ENCODE measurements at regions not wholly inside any gene's neighbourhood (a gene's known extent, or its start where the extent isn't known, plus 50 kb on each side); places are given as distances from the start of the nearest gene placed in this dataset.

DNA sequence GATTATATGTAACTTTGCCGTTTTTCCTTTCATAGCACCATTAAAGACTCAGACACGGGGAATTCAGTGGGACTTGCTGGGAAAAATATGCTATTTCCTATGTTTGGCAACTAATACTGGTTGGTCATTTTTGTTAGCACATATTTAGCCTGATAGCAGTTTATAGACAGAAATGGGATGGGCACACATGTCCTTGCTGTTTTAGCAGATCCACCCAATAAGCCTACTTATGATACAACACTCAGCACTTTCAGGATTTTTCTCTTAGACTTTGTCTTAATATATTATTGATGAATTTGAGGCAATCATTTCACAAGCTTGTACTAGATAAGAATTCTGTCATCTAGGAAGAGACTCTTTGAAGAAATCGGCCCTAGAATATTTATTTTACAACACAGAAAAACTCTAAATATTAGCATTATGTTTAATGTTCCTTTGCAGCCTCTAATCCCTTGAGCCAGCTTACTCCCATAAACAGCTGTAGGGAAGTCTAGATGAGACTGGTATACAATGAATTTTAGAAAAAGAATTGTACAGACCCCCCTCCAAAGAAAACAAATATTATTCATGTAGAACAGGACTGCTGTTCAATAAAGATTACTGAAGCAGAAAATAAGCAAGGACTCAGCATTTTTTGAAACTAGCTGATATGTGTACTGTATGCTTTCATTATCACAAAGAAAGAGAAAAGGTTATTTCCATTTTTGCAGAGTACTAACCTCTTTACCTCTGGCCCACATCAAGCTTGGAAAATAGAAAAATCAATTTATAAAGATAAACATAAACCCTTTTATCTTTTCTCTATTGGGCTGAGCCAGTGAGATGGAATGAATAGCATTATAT lies 656.8 kb upstream of the SGO1 start:
- TF ChIP-seq, protein P1, sequence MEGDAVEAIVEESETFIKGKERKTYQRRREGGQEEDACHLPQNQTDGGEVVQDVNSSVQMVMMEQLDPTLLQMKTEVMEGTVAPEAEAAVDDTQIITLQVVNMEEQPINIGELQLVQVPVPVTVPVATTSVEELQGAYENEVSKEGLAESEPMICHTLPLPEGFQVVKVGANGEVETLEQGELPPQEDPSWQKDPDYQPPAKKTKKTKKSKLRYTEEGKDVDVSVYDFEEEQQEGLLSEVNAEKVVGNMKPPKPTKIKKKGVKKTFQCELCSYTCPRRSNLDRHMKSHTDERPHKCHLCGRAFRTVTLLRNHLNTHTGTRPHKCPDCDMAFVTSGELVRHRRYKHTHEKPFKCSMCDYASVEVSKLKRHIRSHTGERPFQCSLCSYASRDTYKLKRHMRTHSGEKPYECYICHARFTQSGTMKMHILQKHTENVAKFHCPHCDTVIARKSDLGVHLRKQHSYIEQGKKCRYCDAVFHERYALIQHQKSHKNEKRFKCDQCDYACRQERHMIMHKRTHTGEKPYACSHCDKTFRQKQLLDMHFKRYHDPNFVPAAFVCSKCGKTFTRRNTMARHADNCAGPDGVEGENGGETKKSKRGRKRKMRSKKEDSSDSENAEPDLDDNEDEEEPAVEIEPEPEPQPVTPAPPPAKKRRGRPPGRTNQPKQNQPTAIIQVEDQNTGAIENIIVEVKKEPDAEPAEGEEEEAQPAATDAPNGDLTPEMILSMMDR (IDR thresholded peaks at IDR 0.05) = no peak
- no peak for TF ChIP-seq POLR2A (IDR thresholded peaks at IDR 0.05)
- DNase-seq = no peak
- Histone ChIP-seq H3K27me3 (no peaks in the 10 kb centered on the region), H3K27ac (no peak overlapping the region), H3K4me1 (no peaks in the 10 kb centered on the region), H3K4me3 (no peak overlapping the region), H3K9me3 (no peaks in the 10 kb centered on the region), H3K36me3 (no peaks in the 10 kb centered on the region)

DNA sequence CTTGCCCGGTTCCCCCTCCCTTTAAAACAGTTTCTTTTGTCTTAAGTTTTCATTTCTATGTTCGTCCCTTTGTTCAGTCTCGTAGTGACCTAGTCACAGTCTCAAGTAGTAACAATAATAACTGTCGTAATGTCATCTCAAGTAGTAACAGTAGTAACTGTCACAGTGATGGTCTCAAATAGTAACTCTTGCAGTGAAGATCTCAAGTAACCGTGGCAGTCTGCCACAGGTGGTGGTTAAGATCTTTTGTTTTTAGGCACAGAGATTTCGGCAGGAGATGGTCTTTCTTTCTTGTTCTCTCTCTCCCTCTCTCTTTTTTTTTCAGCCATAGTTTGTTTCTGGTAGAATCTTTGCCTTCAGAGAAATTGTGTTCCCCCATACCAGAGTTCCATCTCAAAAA lies 656.0 kb upstream of the SGO1 start:
- no peak for TF ChIP-seq POLR2A (IDR thresholded peaks at IDR 0.05)
- TF ChIP-seq, protein P1 (IDR thresholded peaks at IDR 0.05) = no peak
- no peaks in the 10 kb centered on the region for H3K27me3 ChIP-seq
- H3K27ac ChIP-seq = no peak overlapping the region
- H3K9me3 ChIP-seq = no peaks in the 10 kb centered on the region
- H3K36me3 ChIP-seq = no peaks in the 10 kb centered on the region
- no peaks in the 10 kb centered on the region for H3K4me1 ChIP-seq
- no peak for DNase-seq
- no peak overlapping the region for H3K4me3 ChIP-seq

DNA sequence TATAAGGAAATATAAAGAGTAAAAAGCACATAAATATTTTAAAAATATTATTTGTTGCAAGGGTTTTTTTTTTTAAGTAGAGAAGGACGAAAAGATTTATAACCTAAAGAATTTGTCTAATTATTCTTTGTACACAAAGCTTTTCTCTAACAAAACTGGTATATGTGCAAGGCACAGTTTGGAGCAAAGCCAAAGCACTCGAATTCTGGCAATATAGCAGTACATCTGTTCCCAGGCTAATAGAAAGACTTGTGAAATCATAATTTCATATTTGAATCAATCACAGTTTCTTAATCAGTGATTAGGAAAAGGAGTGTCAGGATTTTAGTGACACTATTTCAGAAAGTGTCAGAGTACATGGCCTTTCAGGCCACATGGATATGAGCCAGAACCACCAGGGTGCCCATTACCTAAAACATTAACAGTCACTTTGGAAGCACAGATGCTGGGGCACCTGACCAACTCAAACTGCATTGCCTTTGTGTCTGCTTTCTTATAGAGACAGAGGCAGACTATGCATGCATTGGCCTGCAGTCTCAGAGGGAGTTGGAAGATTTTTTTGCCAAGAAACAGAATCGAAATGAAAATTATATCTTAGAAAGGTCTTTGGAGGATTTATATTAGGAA lies 651.8 kb upstream of the SGO1 start:
- no peak for DNase-seq
- no peak for TF ChIP-seq POLR2A (IDR thresholded peaks at IDR 0.05)
- TF ChIP-seq, protein P1 (IDR thresholded peaks at IDR 0.05) = no peak
- Histone ChIP-seq H3K27ac (no peak overlapping the region), H3K9me3 (no peaks in the 10 kb centered on the region), H3K4me1 (no peaks in the 10 kb centered on the region), H3K4me3 (no peak overlapping the region), H3K27me3 (no peaks in the 10 kb centered on the region), H3K36me3 (no peaks in the 10 kb centered on the region)

DNA sequence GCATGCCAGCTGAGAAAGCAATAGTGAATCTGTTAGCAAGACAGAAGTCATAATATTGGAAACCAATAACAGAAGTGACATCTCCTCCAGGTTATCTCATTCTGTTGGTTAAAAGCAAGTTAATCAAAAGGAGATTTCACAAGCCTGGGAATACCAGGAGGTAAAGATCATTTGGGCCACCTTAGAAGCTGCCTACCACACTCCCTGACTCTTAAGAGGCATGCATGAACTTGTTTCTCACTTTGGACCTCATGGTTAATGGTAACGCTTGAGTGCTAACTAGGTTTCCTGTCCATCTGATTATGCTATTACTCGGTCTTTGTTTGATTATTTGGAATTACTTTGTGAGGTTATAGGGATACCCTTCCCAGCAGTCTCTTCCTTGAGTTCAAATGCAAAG lies 650.8 kb upstream of the SGO1 start:
- no peaks in the 10 kb centered on the region for H3K27me3 ChIP-seq
- no peak overlapping the region for H3K27ac ChIP-seq
- no peaks in the 10 kb centered on the region for H3K9me3 ChIP-seq
- no peaks in the 10 kb centered on the region for H3K36me3 ChIP-seq
- no peak for DNase-seq
- no peak overlapping the region for H3K4me3 ChIP-seq
- TF ChIP-seq, protein P1 (IDR thresholded peaks at IDR 0.05) = no peak
- TF ChIP-seq POLR2A (IDR thresholded peaks at IDR 0.05) = no peak
- H3K4me1 ChIP-seq = no peaks in the 10 kb centered on the region

DNA sequence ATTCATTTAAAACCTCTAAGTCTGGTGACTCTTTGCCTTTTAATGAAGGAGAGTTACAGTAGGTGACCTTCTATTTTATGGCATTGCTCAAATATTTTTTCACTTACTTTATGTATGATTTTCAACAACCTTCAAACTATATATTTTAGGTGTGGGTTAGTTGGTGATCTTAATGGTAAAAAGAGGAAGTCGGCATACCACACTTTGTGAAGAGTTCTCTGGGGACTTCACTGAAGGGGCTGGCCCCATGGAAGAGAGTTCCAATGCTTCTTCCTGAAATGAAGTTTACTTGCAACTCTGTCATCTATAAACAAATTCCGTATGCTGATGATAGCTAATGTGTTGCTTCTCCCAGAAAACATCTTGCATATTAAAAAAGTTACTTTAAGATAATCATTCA lies 647.0 kb upstream of the SGO1 start:
- Histone ChIP-seq H3K4me1 (no peaks in the 10 kb centered on the region), H3K4me3 (no peak overlapping the region)

More for the DNA sequence above, 647.0 kb upstream of the SGO1 start:
- Histone ChIP-seq H3K27me3 (no peaks in the 10 kb centered on the region), H3K36me3 (no peaks in the 10 kb centered on the region), H3K27ac (no peak overlapping the region), H3K9me3 (no peaks in the 10 kb centered on the region)
- no peak for TF ChIP-seq POLR2A (IDR thresholded peaks at IDR 0.05)
- TF ChIP-seq, protein P1 (IDR thresholded peaks at IDR 0.05) = no peak
- DNase-seq = no peak

Measured in Peyer's patch (tissue), 4 donors.